Prostate gland (tissue), 2 donors: ENCODE measurements at regions not wholly inside any gene's neighbourhood (a gene's known extent, or its start where the extent isn't known, plus 50 kb on each side); places are given as distances from the start of the nearest gene placed in this dataset.

Experiments used
- POLR2A ChIP-seq: fragments of 450-650 bp; IDR thresholded peaks from one replicate; pipeline ENCODE4 v1.6.1; 2016; ENCODE audit warnings: antibody characterized with exemption, mild to moderate bottlenecking
- POLR2AphosphoS5 ChIP-seq: sonication (generic); formaldehyde crosslinking; IDR thresholded peaks from one replicate; pipeline ENCODE4 v1.6.1; 2017; ENCODE audit warnings: antibody characterized with exemption
- TF ChIP-seq, protein P1 (sequence below), 4 experiments: fragments of 200-600 bp in 2 of 4; fragments of 450-650 bp in 2 of 4; sonication (generic) in 2 of 4; IDR thresholded peaks; 1 replicate in 3 of 4; 2 replicates in 1 of 4; pipeline ENCODE4 v1.5.1; 2016 to 2019; ENCODE audit warnings: antibody characterized with exemption in 4 of 4, mild to moderate bottlenecking in 2 of 4, moderate library complexity in 2 of 4

DNA sequence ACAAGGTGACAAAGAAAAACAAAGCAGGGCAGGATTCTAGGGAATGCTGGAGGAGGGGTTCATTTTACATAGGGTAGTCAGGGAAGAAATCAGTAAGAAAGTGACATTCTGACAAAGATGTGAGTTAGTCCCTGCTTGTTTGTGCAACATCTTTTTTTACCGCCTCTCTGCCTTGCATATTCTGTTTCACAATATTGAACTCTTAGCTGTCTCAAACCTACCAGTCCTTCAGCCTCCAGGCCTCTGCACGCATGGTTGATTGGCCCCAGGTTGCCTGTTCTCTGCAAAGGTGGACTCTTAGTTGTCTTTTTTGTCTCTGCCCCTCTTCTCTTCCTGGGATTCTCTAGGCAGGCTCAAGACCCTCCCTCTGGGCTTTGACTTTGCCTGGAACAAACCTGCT is 152.2 kb upstream of the RUNX1 start:
- TF ChIP-seq, protein P1, sequence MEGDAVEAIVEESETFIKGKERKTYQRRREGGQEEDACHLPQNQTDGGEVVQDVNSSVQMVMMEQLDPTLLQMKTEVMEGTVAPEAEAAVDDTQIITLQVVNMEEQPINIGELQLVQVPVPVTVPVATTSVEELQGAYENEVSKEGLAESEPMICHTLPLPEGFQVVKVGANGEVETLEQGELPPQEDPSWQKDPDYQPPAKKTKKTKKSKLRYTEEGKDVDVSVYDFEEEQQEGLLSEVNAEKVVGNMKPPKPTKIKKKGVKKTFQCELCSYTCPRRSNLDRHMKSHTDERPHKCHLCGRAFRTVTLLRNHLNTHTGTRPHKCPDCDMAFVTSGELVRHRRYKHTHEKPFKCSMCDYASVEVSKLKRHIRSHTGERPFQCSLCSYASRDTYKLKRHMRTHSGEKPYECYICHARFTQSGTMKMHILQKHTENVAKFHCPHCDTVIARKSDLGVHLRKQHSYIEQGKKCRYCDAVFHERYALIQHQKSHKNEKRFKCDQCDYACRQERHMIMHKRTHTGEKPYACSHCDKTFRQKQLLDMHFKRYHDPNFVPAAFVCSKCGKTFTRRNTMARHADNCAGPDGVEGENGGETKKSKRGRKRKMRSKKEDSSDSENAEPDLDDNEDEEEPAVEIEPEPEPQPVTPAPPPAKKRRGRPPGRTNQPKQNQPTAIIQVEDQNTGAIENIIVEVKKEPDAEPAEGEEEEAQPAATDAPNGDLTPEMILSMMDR (IDR thresholded peaks at IDR 0.05), result no peak
- no peak for TF ChIP-seq POLR2AphosphoS5
- TF ChIP-seq POLR2A, result no peak
